ENCODE measurements at regions not wholly inside any gene's neighbourhood (a gene's known extent, or its start where the extent isn't known, plus 50 kb on each side); places are given as distances from the start of the nearest gene placed in this dataset.

DNA sequence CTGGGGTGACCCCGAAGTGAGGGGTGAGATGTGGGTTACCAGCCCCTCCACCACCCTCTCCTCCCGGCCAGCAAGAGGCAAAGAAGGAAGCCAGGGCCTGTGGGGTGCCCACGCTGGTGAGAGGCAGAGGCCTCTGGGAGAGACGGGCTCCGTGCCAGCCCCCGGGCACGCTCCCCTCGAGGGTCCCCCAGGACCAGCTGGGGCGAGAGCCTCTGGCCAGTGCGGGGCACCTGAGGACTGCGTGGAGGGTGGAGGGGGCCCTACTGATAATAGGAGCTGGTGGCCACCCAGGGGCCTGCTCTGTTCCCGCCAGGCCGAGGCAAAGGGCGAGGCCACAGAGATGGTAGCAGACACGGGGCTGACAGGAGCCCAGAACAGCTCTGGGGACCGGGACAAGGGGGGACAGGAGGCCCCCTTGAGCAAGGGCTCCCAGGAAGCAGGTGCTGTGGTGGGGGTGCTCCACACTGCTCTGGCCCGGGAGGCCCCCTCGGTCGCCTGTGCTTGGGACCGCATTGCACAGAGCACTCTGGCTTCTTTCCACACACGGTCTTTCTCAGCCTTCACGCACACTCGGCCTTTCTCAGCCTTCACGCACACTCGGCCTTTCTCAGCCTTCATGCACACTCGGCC is 226.9 kb downstream of the TTLL2 start:
- Histone ChIP-seq H3K27ac (peak overlapping the region in 2 of 4 donors; percentile 10 to 47), H3K27me3 (no peaks in the 10 kb centered on the region), H3K36me3 (replicated peaks in 1 of 2; ENCODE audit: insufficient read depth in 1 of 2, low read depth in 2 of 2) (no peaks in the 10 kb centered on the region), H3K9me3 (no peaks in the 10 kb centered on the region), H3K4me3 (no peak overlapping the region), H3K4me1 (peaks cover 19% of the 10 kb centered on the region)
- TF ChIP-seq POLR2A (IDR thresholded peaks at IDR 0.05): no peak
- TF ChIP-seq, protein P1, sequence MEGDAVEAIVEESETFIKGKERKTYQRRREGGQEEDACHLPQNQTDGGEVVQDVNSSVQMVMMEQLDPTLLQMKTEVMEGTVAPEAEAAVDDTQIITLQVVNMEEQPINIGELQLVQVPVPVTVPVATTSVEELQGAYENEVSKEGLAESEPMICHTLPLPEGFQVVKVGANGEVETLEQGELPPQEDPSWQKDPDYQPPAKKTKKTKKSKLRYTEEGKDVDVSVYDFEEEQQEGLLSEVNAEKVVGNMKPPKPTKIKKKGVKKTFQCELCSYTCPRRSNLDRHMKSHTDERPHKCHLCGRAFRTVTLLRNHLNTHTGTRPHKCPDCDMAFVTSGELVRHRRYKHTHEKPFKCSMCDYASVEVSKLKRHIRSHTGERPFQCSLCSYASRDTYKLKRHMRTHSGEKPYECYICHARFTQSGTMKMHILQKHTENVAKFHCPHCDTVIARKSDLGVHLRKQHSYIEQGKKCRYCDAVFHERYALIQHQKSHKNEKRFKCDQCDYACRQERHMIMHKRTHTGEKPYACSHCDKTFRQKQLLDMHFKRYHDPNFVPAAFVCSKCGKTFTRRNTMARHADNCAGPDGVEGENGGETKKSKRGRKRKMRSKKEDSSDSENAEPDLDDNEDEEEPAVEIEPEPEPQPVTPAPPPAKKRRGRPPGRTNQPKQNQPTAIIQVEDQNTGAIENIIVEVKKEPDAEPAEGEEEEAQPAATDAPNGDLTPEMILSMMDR (IDR thresholded peaks at IDR 0.05): no peak
- 86% methylated on average over 13 to 17 of the region's 26 CpGs for WGBS, 2 donors
- no peak for DNase-seq
- intact Hi-C loops (cut with DNase I): no loop called here
- ATAC-seq: no peak

DNA sequence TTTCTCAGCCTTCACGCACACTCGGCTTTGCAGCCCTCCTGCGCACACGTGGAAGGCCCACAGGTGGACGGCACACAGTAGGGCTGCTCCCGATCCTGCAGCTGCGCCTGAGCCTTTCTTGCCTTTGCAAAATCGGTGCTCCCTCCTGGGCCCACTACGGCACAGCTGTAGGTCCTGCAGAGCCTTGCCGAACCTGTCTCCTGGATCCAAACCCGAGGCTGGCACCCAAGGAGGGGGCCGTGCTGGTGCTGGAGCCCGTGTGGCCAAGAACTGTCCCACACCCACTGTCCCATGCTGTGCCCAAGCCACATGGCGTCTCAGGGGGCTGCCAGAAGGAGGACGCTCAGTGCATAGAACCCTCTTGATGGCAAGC is 227.4 kb downstream of the TTLL2 start:
- Histone ChIP-seq H3K9me3 (no peaks in the 10 kb centered on the region), H3K4me3 (no peak overlapping the region), H3K36me3 (replicated peaks in 1 of 2; ENCODE audit: insufficient read depth in 1 of 2, low read depth in 2 of 2) (no peaks in the 10 kb centered on the region), H3K27ac (no peak overlapping the region), H3K27me3 (no peaks in the 10 kb centered on the region), H3K4me1 (peaks cover 15% of the 10 kb centered on the region)
- no peak for ATAC-seq
- TF ChIP-seq, protein P1 (IDR thresholded peaks at IDR 0.05): no peak
- no peak for TF ChIP-seq POLR2A (IDR thresholded peaks at IDR 0.05)
- 84 to 86% methylated on average over 9 to 15 of the region's 15 CpGs for WGBS, 2 donors
- intact Hi-C loops (cut with DNase I): no loop called here
- DNase-seq: no peak

DNA sequence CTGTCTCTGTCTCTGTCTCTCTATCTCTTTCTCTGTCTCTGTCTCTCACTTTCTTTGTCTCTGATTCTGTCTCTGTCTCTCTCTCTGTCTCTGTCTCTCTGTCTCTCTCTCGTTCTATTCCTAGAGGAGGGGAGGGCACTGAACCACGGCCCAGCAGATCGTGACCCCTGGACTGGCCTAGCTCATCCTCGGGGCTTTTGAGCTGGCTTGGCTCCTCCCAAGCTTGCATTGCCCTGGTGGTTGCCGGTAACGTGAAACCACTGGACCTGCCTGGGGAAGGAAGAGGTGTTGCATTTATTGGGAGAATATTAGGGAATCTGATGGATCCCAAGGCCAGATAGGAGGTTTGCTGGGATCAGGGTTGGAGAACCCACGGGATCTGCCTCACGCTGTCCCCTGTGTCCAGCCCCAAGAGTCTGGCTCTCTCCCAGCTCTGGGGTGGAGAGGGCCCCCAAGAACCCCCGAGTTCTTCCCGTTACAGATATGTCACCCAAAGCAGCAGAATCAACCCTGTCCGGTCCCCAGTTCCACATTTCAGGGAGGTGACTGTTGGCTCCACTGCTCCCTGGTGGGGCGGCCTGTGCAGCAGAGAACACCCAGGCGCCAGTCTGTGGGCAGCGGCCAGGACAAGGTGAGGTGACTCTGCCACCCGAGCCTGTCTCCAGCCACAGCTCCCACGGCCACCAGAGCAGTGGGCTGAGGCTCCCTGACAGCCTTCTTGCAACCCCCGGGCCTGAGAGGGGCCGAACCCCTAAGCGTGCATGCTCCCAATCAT is 228.3 kb downstream of the TTLL2 start:
- ATAC-seq (no peak), DNase-seq (no peak)
- H3K4me1 ChIP-seq: peaks cover 9% of the 10 kb centered on the region
- WGBS, 2 donors: 89 to 92% methylated on average over 11 to 18 of the region's 19 CpGs
- no peak overlapping the region for H3K4me3 ChIP-seq
- H3K27me3 ChIP-seq: no peaks in the 10 kb centered on the region
- intact Hi-C loops (cut with DNase I): no loop called here
- TF ChIP-seq POLR2A (IDR thresholded peaks at IDR 0.05): no peak
- TF ChIP-seq, protein P1 (IDR thresholded peaks at IDR 0.05): no peak
- H3K9me3 ChIP-seq: no peaks in the 10 kb centered on the region
- no peak overlapping the region for H3K27ac ChIP-seq
- no peaks in the 10 kb centered on the region for H3K36me3 ChIP-seq (replicated peaks in 1 of 2; ENCODE audit: insufficient read depth in 1 of 2, low read depth in 2 of 2)

DNA sequence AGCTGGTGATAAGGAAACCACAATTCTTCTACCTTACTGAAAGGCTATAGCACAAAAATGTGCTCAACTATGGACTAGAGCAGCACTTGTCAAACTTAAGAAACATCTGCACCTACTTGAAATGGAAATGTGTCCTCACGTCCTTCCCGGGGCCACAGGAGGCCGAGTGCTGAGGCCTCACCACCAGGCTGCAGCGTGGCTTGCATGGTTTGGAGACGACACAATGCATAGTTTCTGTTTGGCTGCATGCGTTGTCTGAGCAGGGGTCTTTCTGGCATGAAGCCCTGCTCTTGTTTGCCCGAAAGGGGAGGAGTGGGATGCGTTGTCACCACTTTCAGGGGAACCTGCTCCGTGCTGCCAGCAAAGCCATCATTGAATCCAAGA is 228.8 kb downstream of the TTLL2 start:
- 95 to 96% methylated on average over 9 of the region's 9 CpGs for WGBS, 2 donors

More for the DNA sequence above, 228.8 kb downstream of the TTLL2 start:
- no peak overlapping the region for H3K4me3 ChIP-seq
- peaks cover 12% of the 10 kb centered on the region for H3K4me1 ChIP-seq
- no peaks in the 10 kb centered on the region for H3K9me3 ChIP-seq
- ATAC-seq (no peak), DNase-seq (no peak)
- H3K27ac ChIP-seq: no peak overlapping the region
- H3K27me3 ChIP-seq: no peaks in the 10 kb centered on the region
- TF ChIP-seq, protein P1 (IDR thresholded peaks at IDR 0.05): no peak
- no peak for TF ChIP-seq POLR2A (IDR thresholded peaks at IDR 0.05)
- H3K36me3 ChIP-seq (replicated peaks in 1 of 2; ENCODE audit: insufficient read depth in 1 of 2, low read depth in 2 of 2): no peaks in the 10 kb centered on the region
- intact Hi-C loops (cut with DNase I): no loop called here
